Glutamatergic neuron (in vitro differentiated cells): ENCODE measurements at regions not wholly inside any gene's neighbourhood (a gene's known extent, or its start where the extent isn't known, plus 50 kb on each side); places are given as distances from the start of the nearest gene placed in this dataset.

Source experiments
- DNase-seq: peaks from one replicate; pipeline ENCODE4 v3.0.0; 2022
- H3K27ac Mint-ChIP-seq: one replicate; pipeline ENCODE4 v1.8.0; 2020; ENCODE audit warnings: mild to moderate bottlenecking, mixed read lengths, inconsistent platforms; ENCODE audit not compliant: unreplicated experiment
- H3K27me3 Mint-ChIP-seq: one replicate; pipeline ENCODE4 v1.8.0; 2020; ENCODE audit warnings: mild to moderate bottlenecking, moderate library complexity, mixed read lengths, inconsistent platforms; ENCODE audit not compliant: unreplicated experiment
- H3K36me3 Mint-ChIP-seq: one replicate; pipeline ENCODE4 v1.8.0; 2020; ENCODE audit warnings: mild to moderate bottlenecking, mixed read lengths, inconsistent platforms; ENCODE audit not compliant: unreplicated experiment
- H3K4me1 Mint-ChIP-seq: one replicate; pipeline ENCODE4 v1.8.0; 2020; ENCODE audit warnings: mild to moderate bottlenecking, low read depth, mixed read lengths, inconsistent platforms; ENCODE audit not compliant: unreplicated experiment
- H3K4me3 Mint-ChIP-seq: one replicate; pipeline ENCODE4 v1.8.0; 2020; ENCODE audit warnings: mild to moderate bottlenecking, mixed read lengths, inconsistent platforms; ENCODE audit not compliant: unreplicated experiment
- H3K9me3 Mint-ChIP-seq: one replicate; pipeline ENCODE4 v1.8.0; 2020; ENCODE audit warnings: mild to moderate bottlenecking, moderate library complexity, mixed read lengths, inconsistent platforms; ENCODE audit not compliant: unreplicated experiment
- TF ChIP-seq, protein P1 (sequence below): fragments of 200-600 bp; sonication (generic); IDR thresholded peaks from one replicate; pipeline ENCODE4 v1.5.0; 2021; ENCODE audit not compliant: partially characterized antibody, unreplicated experiment

DNA sequence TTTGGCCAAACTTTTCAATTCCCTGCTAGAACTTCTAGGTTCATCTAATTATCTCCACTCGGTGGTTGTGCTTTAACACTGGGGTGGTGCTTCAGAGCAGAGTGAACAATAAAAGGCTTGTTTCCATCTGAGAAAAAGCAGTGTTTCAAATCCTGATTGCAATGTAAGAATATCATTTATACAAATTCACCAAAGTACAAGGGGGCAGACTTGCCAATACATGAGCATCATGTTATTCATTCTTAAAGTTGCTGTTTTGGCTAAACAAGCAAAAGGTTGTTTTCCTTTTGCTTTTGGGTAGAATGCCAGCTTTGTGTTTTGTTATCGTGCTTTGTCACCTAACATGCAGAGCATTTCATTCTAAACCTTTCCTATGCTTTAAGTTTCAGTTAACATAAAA lies 78.5 kb upstream of the UBAC2 start:
- peaks cover 1% of the 10 kb centered on the region for H3K4me1 Mint-ChIP-seq
- peaks cover 4% of the 10 kb centered on the region for H3K9me3 Mint-ChIP-seq
- TF ChIP-seq, protein P1, sequence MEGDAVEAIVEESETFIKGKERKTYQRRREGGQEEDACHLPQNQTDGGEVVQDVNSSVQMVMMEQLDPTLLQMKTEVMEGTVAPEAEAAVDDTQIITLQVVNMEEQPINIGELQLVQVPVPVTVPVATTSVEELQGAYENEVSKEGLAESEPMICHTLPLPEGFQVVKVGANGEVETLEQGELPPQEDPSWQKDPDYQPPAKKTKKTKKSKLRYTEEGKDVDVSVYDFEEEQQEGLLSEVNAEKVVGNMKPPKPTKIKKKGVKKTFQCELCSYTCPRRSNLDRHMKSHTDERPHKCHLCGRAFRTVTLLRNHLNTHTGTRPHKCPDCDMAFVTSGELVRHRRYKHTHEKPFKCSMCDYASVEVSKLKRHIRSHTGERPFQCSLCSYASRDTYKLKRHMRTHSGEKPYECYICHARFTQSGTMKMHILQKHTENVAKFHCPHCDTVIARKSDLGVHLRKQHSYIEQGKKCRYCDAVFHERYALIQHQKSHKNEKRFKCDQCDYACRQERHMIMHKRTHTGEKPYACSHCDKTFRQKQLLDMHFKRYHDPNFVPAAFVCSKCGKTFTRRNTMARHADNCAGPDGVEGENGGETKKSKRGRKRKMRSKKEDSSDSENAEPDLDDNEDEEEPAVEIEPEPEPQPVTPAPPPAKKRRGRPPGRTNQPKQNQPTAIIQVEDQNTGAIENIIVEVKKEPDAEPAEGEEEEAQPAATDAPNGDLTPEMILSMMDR = no peak
- no peak for DNase-seq
- H3K36me3 Mint-ChIP-seq = no peaks in the 10 kb centered on the region
- H3K27me3 Mint-ChIP-seq = peaks cover 9% of the 10 kb centered on the region
- H3K4me3 Mint-ChIP-seq = no peak overlapping the region
- H3K27ac Mint-ChIP-seq = no peak overlapping the region

DNA sequence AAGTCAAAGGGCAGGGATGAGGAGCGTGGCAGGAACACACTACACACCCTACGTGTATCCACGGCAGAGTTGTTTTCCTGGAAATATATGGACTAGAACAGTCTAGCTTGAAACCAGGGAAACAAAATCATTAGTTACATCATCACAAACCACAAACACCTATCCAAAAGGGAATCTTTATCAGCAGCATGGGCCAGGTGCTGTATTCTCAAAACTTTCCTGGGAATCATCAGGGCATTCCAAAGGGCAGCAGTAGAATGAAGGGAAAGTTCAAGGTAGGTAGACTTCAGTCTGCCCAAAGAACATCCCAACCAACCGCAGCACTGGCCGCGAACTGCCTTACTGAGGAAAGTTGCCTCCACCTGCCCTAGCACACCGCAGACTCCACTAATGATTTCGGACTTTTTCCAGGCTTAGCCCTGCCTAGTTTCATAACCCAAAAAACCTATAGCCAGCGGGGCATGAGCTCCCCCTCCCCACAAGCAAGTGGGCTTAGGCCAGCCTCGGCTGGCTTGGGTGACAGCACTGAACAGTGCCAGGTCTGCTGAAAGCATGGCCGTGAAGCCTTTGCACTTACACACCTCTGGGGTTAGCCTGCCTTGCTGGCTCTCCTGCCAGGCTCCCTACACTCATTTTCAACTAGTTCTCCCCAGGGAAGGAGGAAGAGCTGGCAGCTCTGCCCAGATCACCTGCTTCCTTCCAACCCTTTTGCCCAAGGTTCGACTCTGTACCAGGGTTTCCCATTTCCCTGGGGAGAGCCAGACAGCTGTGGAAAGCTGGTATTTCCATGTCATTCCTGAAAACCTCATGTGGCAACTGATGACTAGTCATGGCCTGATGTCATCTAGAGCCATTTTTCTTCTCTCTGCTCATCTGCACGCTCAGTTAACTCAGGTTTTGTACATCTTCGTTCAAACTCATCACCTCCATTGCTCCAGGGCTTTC lies 77.3 kb upstream of the UBAC2 start:
- DNase-seq = no peak
- Mint-ChIP-seq H3K4me3 (no peak overlapping the region), H3K9me3 (peaks cover 4% of the 10 kb centered on the region), H3K27ac (no peak overlapping the region), H3K27me3 (peaks cover 9% of the 10 kb centered on the region), H3K36me3 (no peaks in the 10 kb centered on the region), H3K4me1 (peaks cover 1% of the 10 kb centered on the region)
- TF ChIP-seq, protein P1 = no peak

DNA sequence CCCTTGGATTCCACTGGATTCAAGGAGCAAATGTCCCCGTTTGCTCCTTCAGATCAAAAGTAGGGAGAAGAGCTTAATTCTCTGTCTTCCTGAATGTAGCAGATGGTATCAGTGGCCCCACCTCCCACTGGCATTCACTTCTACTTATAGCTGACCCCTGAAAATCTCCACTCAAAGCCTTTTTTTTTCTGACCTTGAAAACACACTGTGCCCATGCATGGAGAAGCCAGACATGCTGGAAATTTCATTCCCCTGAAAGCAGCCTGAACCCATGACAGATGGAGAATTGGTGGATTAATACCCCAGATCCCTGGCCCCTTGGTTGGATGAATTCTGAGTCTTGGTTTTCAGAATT lies 76.6 kb upstream of the UBAC2 start:
- Mint-ChIP-seq H3K27me3 (peaks cover 9% of the 10 kb centered on the region), H3K36me3 (no peaks in the 10 kb centered on the region), H3K9me3 (peaks cover 4% of the 10 kb centered on the region), H3K4me1 (peaks cover 1% of the 10 kb centered on the region), H3K27ac (no peak overlapping the region), H3K4me3 (no peak overlapping the region)
- DNase-seq = no peak
- TF ChIP-seq, protein P1 = no peak

DNA sequence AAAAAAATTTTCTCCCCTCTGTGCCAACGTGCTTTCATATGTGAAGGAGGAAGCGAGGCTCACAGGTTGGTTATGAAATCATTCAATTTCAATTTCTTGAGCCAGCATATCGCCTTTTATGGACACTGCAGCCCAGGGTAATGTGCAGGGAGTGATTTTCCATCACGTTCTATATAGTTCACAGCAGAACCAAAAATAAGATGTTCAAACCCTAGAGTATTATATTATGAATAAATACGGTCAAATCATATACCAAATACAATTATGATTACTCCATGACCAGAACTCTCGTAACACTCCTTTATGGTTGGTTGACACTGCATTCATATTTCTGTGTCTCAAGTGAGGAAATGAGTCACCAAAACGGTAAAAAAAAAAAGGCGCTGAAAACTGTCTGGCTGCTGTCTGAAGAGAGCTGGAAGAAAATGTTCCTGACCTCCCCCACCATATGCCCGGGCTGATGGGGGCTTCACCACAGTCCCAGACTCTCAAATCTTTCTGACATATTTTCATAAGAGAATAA lies 75.8 kb upstream of the UBAC2 start:
- Mint-ChIP-seq H3K36me3 (no peaks in the 10 kb centered on the region), H3K4me3 (no peak overlapping the region), H3K9me3 (peaks cover 4% of the 10 kb centered on the region), H3K4me1 (peaks cover 1% of the 10 kb centered on the region), H3K27me3 (peaks cover 9% of the 10 kb centered on the region), H3K27ac (no peak overlapping the region)
- no peak for DNase-seq
- TF ChIP-seq, protein P1 = no peak

DNA sequence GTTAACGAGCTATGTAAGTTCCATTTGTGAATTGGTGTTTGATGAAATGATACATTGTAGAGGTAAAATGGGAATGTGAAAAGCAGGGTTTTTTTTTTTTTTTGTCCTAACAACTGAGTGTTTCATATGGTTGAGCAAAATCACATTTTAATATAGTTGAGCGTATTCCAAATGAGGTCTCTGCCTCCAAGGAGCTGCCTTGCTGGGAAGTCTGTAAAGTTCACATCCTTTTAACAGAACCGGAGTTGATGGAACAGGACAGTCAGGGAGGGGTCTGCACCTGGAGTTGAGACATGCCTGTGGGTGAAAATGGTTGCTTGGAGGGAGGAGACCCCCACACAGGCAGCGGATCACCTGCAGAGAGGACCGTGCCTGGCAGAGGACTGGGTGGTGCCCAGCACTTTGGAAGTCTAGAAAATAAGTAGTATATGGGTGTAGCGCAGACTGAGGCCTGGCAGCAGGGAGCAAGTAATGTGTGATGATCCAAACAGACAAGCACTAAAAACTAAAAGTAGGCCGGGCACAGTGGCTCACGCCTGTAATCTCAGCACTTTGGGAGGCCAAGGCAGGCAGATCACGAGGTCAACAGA lies 75.2 kb upstream of the UBAC2 start:
- no peaks in the 10 kb centered on the region for H3K36me3 Mint-ChIP-seq
- H3K27ac Mint-ChIP-seq = no peak overlapping the region
- no peak overlapping the region for H3K4me3 Mint-ChIP-seq
- H3K27me3 Mint-ChIP-seq = peaks cover 8% of the 10 kb centered on the region
- no peak for DNase-seq
- H3K9me3 Mint-ChIP-seq = peaks cover 4% of the 10 kb centered on the region
- TF ChIP-seq, protein P1 = no peak
- H3K4me1 Mint-ChIP-seq = peaks cover 1% of the 10 kb centered on the region
